ENCODE measurements at regions not wholly inside any gene's neighbourhood (a gene's known extent, or its start where the extent isn't known, plus 50 kb on each side); places are given as distances from the start of the nearest gene placed in this dataset.

GRCh38 chr18:39942702-39943101, 2012.3 kb upstream of the PIK3C3 start:
- TF ChIP-seq CTCF (IDR thresholded peaks at IDR 0.05; ENCODE audit: control extremely low read depth in 1 of 3, insufficient read depth in 1 of 3, low read depth in 1 of 3, low read length in 3 of 3) = no peak
- TF ChIP-seq TCF12 (IDR thresholded peaks at IDR 0.05; ENCODE audit: low read depth, low read length) = no peak
- TF ChIP-seq RBBP5 (IDR thresholded peaks at IDR 0.05; ENCODE audit: borderline replicate concordance, low read depth, low read length) = no peak
- no peak for TF ChIP-seq POLR2A (IDR thresholded peaks at IDR 0.05; ENCODE audit: control extremely low read depth in 1 of 2, low read depth in 2 of 2, low read length in 2 of 2)
- TF ChIP-seq TAF1 (IDR thresholded peaks at IDR 0.05; ENCODE audit: low read depth, low read length) = no peak
- no peak for TF ChIP-seq POLR2AphosphoS5 (IDR thresholded peaks at IDR 0.05; ENCODE audit: low read depth, low read length)

Measured in H1 (cell line).